Stimulated activated CD4-positive, alpha-beta T cell treated with anti-CD3 and anti-CD28 coated beads, Interleukin-4, amount 100 ng/mL, for 48 hours (primary cell): ENCODE measurements at regions not wholly inside any gene's neighbourhood (a gene's known extent, or its start where the extent isn't known, plus 50 kb on each side); places are given as distances from the start of the nearest gene placed in this dataset.

Source experiments
- DNase-seq, 2 donors: peaks; one replicate each; pipeline ENCODE4 v3.0.0-alpha.2; 2020; ENCODE audit warnings: low read depth in 2 of 2

- DNase-seq, result no peak
These were observed 441.7 kb downstream of the ARAP2 start for GRCh38 chr4:35802644-35803043.

- no peak for DNase-seq
These were observed 425.8 kb downstream of the ARAP2 start for GRCh38 chr4:35818520-35818919.

- DNase-seq, result no peak
These were observed 424.3 kb downstream of the ARAP2 start for GRCh38 chr4:35820003-35820402.

GRCh38 chr4:35824231-35824630 lies 420.1 kb downstream of the ARAP2 start:
- DNase-seq, result no peak

GRCh38 chr4:35835893-35836292 lies 408.4 kb downstream of the ARAP2 start:
- no peak for DNase-seq

GRCh38 chr4:35836596-35836995 lies 407.7 kb downstream of the ARAP2 start:
- no peak for DNase-seq

- no peak for DNase-seq
These were observed 377.3 kb downstream of the ARAP2 start for GRCh38 chr4:35867057-35867456.

- DNase-seq, result no peak
These were observed 372.0 kb downstream of the ARAP2 start for GRCh38 chr4:35872273-35872672.

GRCh38 chr4:35879479-35879878 lies 364.8 kb downstream of the ARAP2 start:
- DNase-seq, result no peak

- no peak for DNase-seq
These were observed 361.2 kb downstream of the ARAP2 start for GRCh38 chr4:35883108-35883507.

GRCh38 chr4:35884714-35885480 lies 359.4 kb downstream of the ARAP2 start:
- DNase-seq, result no peak

GRCh38 chr4:35897808-35898207 lies 346.5 kb downstream of the ARAP2 start:
- no peak for DNase-seq

- no peak for DNase-seq
These were observed 343.7 kb downstream of the ARAP2 start for GRCh38 chr4:35900286-35901243.

GRCh38 chr4:35912174-35912573 lies 332.1 kb downstream of the ARAP2 start:
- no peak for DNase-seq

- DNase-seq, result no peak
These were observed 325.8 kb downstream of the ARAP2 start for GRCh38 chr4:35918491-35918977.

GRCh38 chr4:35925806-35926205 lies 318.5 kb downstream of the ARAP2 start:
- no peak for DNase-seq

- DNase-seq, result no peak
These were observed 317.5 kb downstream of the ARAP2 start for GRCh38 chr4:35926788-35927187.

GRCh38 chr4:35933901-35934300 lies 310.4 kb downstream of the ARAP2 start:
- no peak for DNase-seq

- no peak for DNase-seq
These were observed 309.9 kb downstream of the ARAP2 start for GRCh38 chr4:35934320-35934981.

GRCh38 chr4:35938936-35939335 lies 305.4 kb downstream of the ARAP2 start:
- no peak for DNase-seq

GRCh38 chr4:35939751-35940150 lies 304.6 kb downstream of the ARAP2 start:
- no peak for DNase-seq

- DNase-seq, result no peak
These were observed 302.2 kb downstream of the ARAP2 start for GRCh38 chr4:35942092-35942491.
